ENCODE measurements at regions not wholly inside any gene's neighbourhood (a gene's known extent, or its start where the extent isn't known, plus 50 kb on each side); places are given as distances from the start of the nearest gene placed in this dataset.

DNA sequence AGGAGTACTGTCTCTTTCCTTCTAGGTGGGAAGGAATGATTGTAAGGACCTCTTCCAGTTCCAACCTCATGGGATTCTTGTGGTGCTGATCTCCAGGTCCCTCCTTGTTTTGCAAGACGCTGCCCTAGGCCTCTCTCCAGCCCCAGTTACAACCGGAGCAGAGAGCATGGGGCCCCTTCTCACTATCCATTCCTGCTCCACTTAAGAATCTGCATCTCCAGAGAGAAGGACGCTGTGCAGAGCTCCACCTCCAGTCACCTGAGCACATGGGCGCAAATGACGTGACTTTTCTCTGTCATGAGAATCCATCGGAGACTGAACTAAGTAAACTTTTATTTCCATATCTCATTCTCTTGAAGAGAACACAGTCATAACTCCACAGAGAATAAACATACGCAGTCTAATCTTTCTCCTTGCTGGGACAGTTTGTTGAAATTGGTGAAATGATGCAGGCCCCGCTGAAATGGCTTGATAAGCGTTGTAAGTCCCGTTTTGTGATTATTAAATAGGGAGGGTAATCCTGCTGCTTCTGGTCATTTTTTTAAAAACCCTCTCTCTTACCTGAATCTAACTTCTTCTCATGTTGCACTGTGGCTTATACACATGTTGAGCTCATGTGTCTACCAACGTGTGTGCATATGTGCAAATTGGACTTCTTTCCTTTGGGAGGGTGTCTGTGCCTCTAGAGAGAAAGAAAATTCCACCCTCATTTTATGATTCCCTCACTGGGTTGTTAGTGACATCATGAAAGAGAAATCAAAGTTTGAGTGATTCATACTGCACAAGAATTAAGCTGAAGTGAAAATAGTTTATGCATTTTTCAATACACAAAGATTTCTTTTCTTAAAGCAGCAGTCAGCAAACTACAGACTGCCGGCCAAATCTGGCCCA is 133.2 kb upstream of the TBX20 start:
- TF ChIP-seq, protein P1, sequence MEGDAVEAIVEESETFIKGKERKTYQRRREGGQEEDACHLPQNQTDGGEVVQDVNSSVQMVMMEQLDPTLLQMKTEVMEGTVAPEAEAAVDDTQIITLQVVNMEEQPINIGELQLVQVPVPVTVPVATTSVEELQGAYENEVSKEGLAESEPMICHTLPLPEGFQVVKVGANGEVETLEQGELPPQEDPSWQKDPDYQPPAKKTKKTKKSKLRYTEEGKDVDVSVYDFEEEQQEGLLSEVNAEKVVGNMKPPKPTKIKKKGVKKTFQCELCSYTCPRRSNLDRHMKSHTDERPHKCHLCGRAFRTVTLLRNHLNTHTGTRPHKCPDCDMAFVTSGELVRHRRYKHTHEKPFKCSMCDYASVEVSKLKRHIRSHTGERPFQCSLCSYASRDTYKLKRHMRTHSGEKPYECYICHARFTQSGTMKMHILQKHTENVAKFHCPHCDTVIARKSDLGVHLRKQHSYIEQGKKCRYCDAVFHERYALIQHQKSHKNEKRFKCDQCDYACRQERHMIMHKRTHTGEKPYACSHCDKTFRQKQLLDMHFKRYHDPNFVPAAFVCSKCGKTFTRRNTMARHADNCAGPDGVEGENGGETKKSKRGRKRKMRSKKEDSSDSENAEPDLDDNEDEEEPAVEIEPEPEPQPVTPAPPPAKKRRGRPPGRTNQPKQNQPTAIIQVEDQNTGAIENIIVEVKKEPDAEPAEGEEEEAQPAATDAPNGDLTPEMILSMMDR (IDR thresholded peaks at IDR 0.05): no peak
- TF ChIP-seq POLR2A (IDR thresholded peaks at IDR 0.05): no peak
- no peak for TF ChIP-seq EP300 (IDR thresholded peaks at IDR 0.05)
